Mesendoderm (in vitro differentiated cells): ENCODE measurements at regions not wholly inside any gene's neighbourhood (a gene's known extent, or its start where the extent isn't known, plus 50 kb on each side); places are given as distances from the start of the nearest gene placed in this dataset.
"Not testable (repeated sequence)": the region's sequence is repeated elsewhere in the genome, so short reads cannot be mapped to it uniquely, and the experiment has no call there.

Experiments used
- DNase-seq: peaks from one replicate; pipeline ENCODE4 v3.0.0; 2013
- H2AK5ac ChIP-seq: 2 replicates; pipeline ENCODE4 v1.6.1; 2013; ENCODE audit warnings: low read length, inconsistent platforms
- H2BK120ac ChIP-seq: 2 replicates; pipeline ENCODE4 v1.6.1; 2013; ENCODE audit warnings: low read depth, mild to moderate bottlenecking, low read length, moderate library complexity, mixed read lengths
- H2BK15ac ChIP-seq: replicated peaks from 2 replicates; pipeline ENCODE4 v1.6.1; 2013; ENCODE audit warnings: low read depth, mild to moderate bottlenecking, moderate library complexity
- H2BK5ac ChIP-seq: 2 replicates; pipeline ENCODE4 v1.6.1; 2013; ENCODE audit warnings: low read length, inconsistent platforms
- H3K18ac ChIP-seq: 2 replicates; pipeline ENCODE4 v1.6.1; 2013; ENCODE audit warnings: mild to moderate bottlenecking, low read length, mixed read lengths
- H3K23ac ChIP-seq: one replicate; pipeline ENCODE4 v1.6.1; 2013; ENCODE audit warnings: low read length
- H3K27ac ChIP-seq: 2 replicates; pipeline ENCODE4 v1.5.1; 2013; ENCODE audit warnings: low read depth, mild to moderate bottlenecking, inconsistent platforms, low read length, moderate library complexity
- H3K27me3 ChIP-seq: 2 replicates; pipeline ENCODE4 v1.6.1; 2013; ENCODE audit warnings: low read length, control low read depth, mild to moderate bottlenecking, inconsistent platforms; ENCODE audit not compliant: insufficient read depth, poor library complexity
- H3K36me3 ChIP-seq: 2 replicates; pipeline ENCODE4 v1.6.1; 2013; ENCODE audit warnings: low read length, inconsistent platforms; ENCODE audit not compliant: control insufficient read depth, insufficient read depth
- H3K4ac ChIP-seq: one replicate; pipeline ENCODE4 v1.6.1; 2013; ENCODE audit warnings: low read depth, mild to moderate bottlenecking, low read length, moderate library complexity
- H3K4me1 ChIP-seq: 2 replicates; pipeline ENCODE4 v1.6.1; 2013; ENCODE audit warnings: low read depth, low read length, inconsistent platforms; ENCODE audit not compliant: control insufficient read depth
- H3K4me2 ChIP-seq: 2 replicates; pipeline ENCODE4 v1.6.1; 2013; ENCODE audit warnings: low read length
- H3K4me3 ChIP-seq: 2 replicates; pipeline ENCODE4 v1.5.1; 2013; ENCODE audit warnings: mild to moderate bottlenecking, low read length
- H3K56ac ChIP-seq: one replicate; pipeline ENCODE4 v1.6.1; 2013; ENCODE audit warnings: low read length
- H3K79me1 ChIP-seq: 2 replicates; pipeline ENCODE4 v1.6.1; 2013; ENCODE audit warnings: low read length, inconsistent platforms
- H3K79me2 ChIP-seq: 2 replicates; pipeline ENCODE4 v1.6.1; 2013; ENCODE audit warnings: mild to moderate bottlenecking, low read length; ENCODE audit not compliant: control insufficient read depth, insufficient read depth
- H3K9ac ChIP-seq: 2 replicates; pipeline ENCODE4 v1.6.1; 2013; ENCODE audit warnings: low read length, inconsistent platforms
- H4K5ac ChIP-seq: one replicate; pipeline ENCODE4 v1.6.1; 2013; ENCODE audit warnings: low read length
- H4K8ac ChIP-seq: one replicate; pipeline ENCODE4 v1.6.1; 2013; ENCODE audit warnings: low read depth, mild to moderate bottlenecking, control low read depth, low read length, moderate library complexity
- WGBS: extraction: QIAGEN DNeasy Blood & Tissue Kit; methylation state at CpG from one replicate; pipeline ENCODE4 v1.1.7; 2013; ENCODE audit warnings: low lambda C conversion rate, missing lambda C conversion rate; ENCODE audit not compliant: insufficient coverage; ENCODE audit errors: extremely low coverage; 5-methylcytosine and 5-hydroxymethylcytosine counted together

- H3K79me1 ChIP-seq, H3K4me1 ChIP-seq, H3K23ac ChIP-seq, H2BK5ac ChIP-seq, H3K18ac ChIP-seq, H3K79me2 ChIP-seq, DNase-seq, H3K4ac ChIP-seq, H4K8ac ChIP-seq, H3K4me2 ChIP-seq, H2BK15ac ChIP-seq, H3K56ac ChIP-seq, H3K9ac ChIP-seq, H3K27me3 ChIP-seq, H2AK5ac ChIP-seq, H3K4me3 ChIP-seq, H4K5ac ChIP-seq, H3K36me3 ChIP-seq: not testable (repeated sequence)
- Histone ChIP-seq H3K27ac (peak overlapping the region; percentile 57), H2BK120ac (peak overlapping the region; percentile 88)
- no CpG with 5 or more reads among the region's 2 CpGs for WGBS
These were observed 385.3 kb downstream of the KIF20B start for GRCh38 chr10:90086606-90087190.

- Histone ChIP-seq H3K36me3 (no peaks in the 10 kb centered on the region), H4K5ac (peak overlapping the region; percentile 47), H4K8ac (no peak overlapping the region), H3K27ac (peak overlapping the region; percentile 57), H3K4me1 (no peaks in the 10 kb centered on the region), H3K4me3 (no peak overlapping the region), H3K9ac (no peak overlapping the region), H3K4me2 (no peak overlapping the region), H3K23ac (no peak overlapping the region), H3K4ac (no peak overlapping the region), H3K18ac (peak overlapping the region; percentile 87), H2BK5ac (peak overlapping the region; percentile 56), H2AK5ac (no peak overlapping the region), H3K79me2 (no peaks in the 10 kb centered on the region), H2BK15ac (no peak overlapping the region), H2BK120ac (peak overlapping the region; percentile 88), H3K56ac (peak overlapping the region; percentile 19), H3K27me3 (no peaks in the 10 kb centered on the region), H3K79me1 (no peaks in the 10 kb centered on the region)
- WGBS = no CpG with 5 or more reads among the region's 2 CpGs
- DNase-seq = peak; percentile 57
These were observed 386.0 kb downstream of the KIF20B start for GRCh38 chr10:90087197-90088023.

GRCh38 chr10:90088024-90088317 is 386.6 kb downstream of the KIF20B start:
- Histone ChIP-seq H3K79me2 (no peaks in the 10 kb centered on the region), H3K4ac (no peak overlapping the region), H4K5ac (no peak overlapping the region), H2BK120ac (no peak overlapping the region), H3K27ac (no peak overlapping the region), H3K36me3 (no peaks in the 10 kb centered on the region), H4K8ac (no peak overlapping the region), H3K4me1 (no peaks in the 10 kb centered on the region), H3K79me1 (no peaks in the 10 kb centered on the region), H3K27me3 (no peaks in the 10 kb centered on the region), H3K23ac (no peak overlapping the region), H2AK5ac (no peak overlapping the region), H3K9ac (no peak overlapping the region), H2BK5ac (no peak overlapping the region), H3K4me3 (no peak overlapping the region), H3K4me2 (no peak overlapping the region), H3K56ac (no peak overlapping the region), H2BK15ac (no peak overlapping the region), H3K18ac (no peak overlapping the region)
- WGBS = no CpG with 5 or more reads among the region's 4 CpGs
- no peak for DNase-seq

DNA sequence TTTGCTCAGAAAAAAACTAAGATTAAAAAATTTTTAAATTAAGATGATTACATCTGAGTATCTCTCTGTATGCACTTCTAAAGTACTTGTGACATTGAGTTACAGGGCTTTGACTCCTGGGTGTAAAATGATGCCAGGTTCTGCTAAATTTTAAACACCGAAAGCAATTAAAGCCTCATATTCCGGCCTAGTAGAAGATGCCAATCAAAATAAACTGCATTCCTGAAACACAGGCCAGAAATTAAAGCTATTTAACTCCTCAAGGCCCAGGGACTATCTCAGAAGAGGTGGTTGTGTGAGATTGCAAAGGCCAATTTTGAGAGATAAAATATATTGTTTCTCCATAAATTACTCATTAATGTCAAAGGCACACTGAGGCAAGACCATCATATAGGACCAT is 388.3 kb downstream of the KIF20B start:
- no peak overlapping the region for H2BK120ac ChIP-seq
- H4K5ac ChIP-seq = no peak overlapping the region
- H3K36me3 ChIP-seq = no peaks in the 10 kb centered on the region
- no peak overlapping the region for H4K8ac ChIP-seq
- H2AK5ac ChIP-seq = no peak overlapping the region
- no peak overlapping the region for H2BK15ac ChIP-seq
- H3K23ac ChIP-seq = no peak overlapping the region
- H3K4me1 ChIP-seq = peaks cover 2% of the 10 kb centered on the region
- no peak overlapping the region for H3K27ac ChIP-seq
- no peak for DNase-seq
- H2BK5ac ChIP-seq = no peak overlapping the region
- peak overlapping the region; percentile 36 for H3K4ac ChIP-seq
- H3K18ac ChIP-seq = no peak overlapping the region
- no peak overlapping the region for H3K4me2 ChIP-seq
- no peak overlapping the region for H3K9ac ChIP-seq
- no peaks in the 10 kb centered on the region for H3K27me3 ChIP-seq
- no peaks in the 10 kb centered on the region for H3K79me2 ChIP-seq
- H3K79me1 ChIP-seq = no peaks in the 10 kb centered on the region
- peak overlapping the region; percentile 25 for H3K56ac ChIP-seq
- WGBS = no CpG with 5 or more reads among the region's 2 CpGs
- no peak overlapping the region for H3K4me3 ChIP-seq

GRCh38 chr10:90096196-90096595 is 394.8 kb downstream of the KIF20B start:
- Histone ChIP-seq H3K4me2 (no peak overlapping the region), H3K27me3 (no peaks in the 10 kb centered on the region), H3K9ac (no peak overlapping the region), H2AK5ac (no peak overlapping the region), H3K23ac (no peak overlapping the region), H3K79me2 (no peaks in the 10 kb centered on the region), H2BK120ac (no peak overlapping the region), H3K56ac (no peak overlapping the region), H3K18ac (no peak overlapping the region), H4K8ac (no peak overlapping the region), H4K5ac (no peak overlapping the region), H2BK15ac (no peak overlapping the region), H3K4ac (no peak overlapping the region), H2BK5ac (no peak overlapping the region), H3K4me1 (peaks cover 2% of the 10 kb centered on the region), H3K36me3 (no peaks in the 10 kb centered on the region), H3K79me1 (no peaks in the 10 kb centered on the region), H3K27ac (no peak overlapping the region), H3K4me3 (no peak overlapping the region)
- WGBS = no CpG with 5 or more reads among the region's 5 CpGs
- no peak for DNase-seq

- H3K79me1 ChIP-seq, H2BK5ac ChIP-seq, H3K23ac ChIP-seq, H3K4me1 ChIP-seq, H3K27me3 ChIP-seq, H2BK15ac ChIP-seq, H3K4me2 ChIP-seq, H3K4ac ChIP-seq, H2BK120ac ChIP-seq, H2AK5ac ChIP-seq, H4K8ac ChIP-seq, H3K9ac ChIP-seq, H3K27ac ChIP-seq, H3K4me3 ChIP-seq, H3K79me2 ChIP-seq, H3K56ac ChIP-seq, H4K5ac ChIP-seq, H3K18ac ChIP-seq, H3K36me3 ChIP-seq: not testable (repeated sequence)
- peak; percentile 54 for DNase-seq
These were observed 406.2 kb downstream of the KIF20B start for GRCh38 chr10:90107581-90107980.
